ENCODE measurements at regions not wholly inside any gene's neighbourhood (a gene's known extent, or its start where the extent isn't known, plus 50 kb on each side); places are given as distances from the start of the nearest gene placed in this dataset.

- TF ChIP-seq CTCF (IDR thresholded peaks at IDR 0.05; ENCODE audit: poor library complexity, severe bottlenecking) (no peak), EZH2 (IDR thresholded peaks at IDR 0.05; ENCODE audit: borderline replicate concordance, insufficient read depth, low read length, poor library complexity, severe bottlenecking) (no peak), TAF1 (IDR thresholded peaks at IDR 0.05; ENCODE audit: low read depth) (no peak)
Measured at GRCh38 chr16:79334127-79334526, 266.4 kb downstream of the MAF start.

Data from neural cell (in vitro differentiated cells).